ELR (cell line): ENCODE measurements at regions not wholly inside any gene's neighbourhood (a gene's known extent, or its start where the extent isn't known, plus 50 kb on each side); places are given as distances from the start of the nearest gene placed in this dataset.

Experiments
- DNase-seq: peaks from one replicate; pipeline ENCODE4 v3.0.0-alpha.2; 2015; ENCODE audit warnings: low read depth

GRCh38 chr9:91130796-91131318 lies 230.9 kb downstream of the AUH start:
- peak; percentile 45 for DNase-seq

- peak; percentile 98 for DNase-seq
These were observed 230.3 kb downstream of the AUH start for GRCh38 chr9:91131433-91131839.

GRCh38 chr9:91132576-91133073 lies 229.1 kb downstream of the AUH start:
- no peak for DNase-seq

- DNase-seq: no peak
These were observed 227.1 kb downstream of the AUH start for GRCh38 chr9:91134608-91135007.

GRCh38 chr9:91137391-91137790 lies 224.3 kb downstream of the AUH start:
- DNase-seq: no peak

GRCh38 chr9:91138760-91139159 lies 223.0 kb downstream of the AUH start:
- peak; percentile 96 for DNase-seq

GRCh38 chr9:91141407-91141965 lies 220.2 kb downstream of the AUH start:
- no peak for DNase-seq

- no peak for DNase-seq
These were observed 218.6 kb downstream of the AUH start for GRCh38 chr9:91143162-91143561.

GRCh38 chr9:91143642-91144041 lies 218.1 kb downstream of the AUH start:
- no peak for DNase-seq

- DNase-seq: no peak
These were observed 216.9 kb downstream of the AUH start for GRCh38 chr9:91144769-91145168.

- DNase-seq: no peak
These were observed 216.2 kb downstream of the AUH start for GRCh38 chr9:91145496-91145895.

- no peak for DNase-seq
These were observed 215.2 kb downstream of the AUH start for GRCh38 chr9:91146391-91147019.

GRCh38 chr9:91147079-91147708 lies 214.5 kb downstream of the AUH start:
- DNase-seq: no peak

GRCh38 chr9:91148306-91148705 lies 213.4 kb downstream of the AUH start:
- DNase-seq: no peak

- DNase-seq: no peak
These were observed 211.3 kb downstream of the AUH start for GRCh38 chr9:91150273-91150997.

- DNase-seq: peak; percentile 96
These were observed 210.6 kb downstream of the AUH start for GRCh38 chr9:91150998-91151717.

- DNase-seq: no peak
These were observed 210.0 kb downstream of the AUH start for GRCh38 chr9:91151718-91152095.

GRCh38 chr9:91154686-91155085 lies 207.0 kb downstream of the AUH start:
- DNase-seq: no peak

GRCh38 chr9:91155181-91155580 lies 206.5 kb downstream of the AUH start:
- no peak for DNase-seq

- no peak for DNase-seq
These were observed 205.9 kb downstream of the AUH start for GRCh38 chr9:91155746-91156376.

GRCh38 chr9:91156451-91157234 lies 205.1 kb downstream of the AUH start:
- no peak for DNase-seq
